Activated CD4-positive, alpha-beta T cell treated with anti-CD3 and anti-CD28 coated beads for 1 hour (primary cell): ENCODE measurements at regions not wholly inside any gene's neighbourhood (a gene's known extent, or its start where the extent isn't known, plus 50 kb on each side); places are given as distances from the start of the nearest gene placed in this dataset.
"Not testable (repeated sequence)": the region's sequence is repeated elsewhere in the genome, so short reads cannot be mapped to it uniquely, and the experiment has no call there.

Source experiments
- DNase-seq: peaks from one replicate; pipeline ENCODE4 v3.0.0-alpha.2; 2020

- no peak for DNase-seq
These were observed 51.5 kb upstream of the MAP3K1 start for GRCh38 chr5:56763711-56764466.

GRCh38 chr5:56763182-56763581 lies 52.2 kb upstream of the MAP3K1 start:
- DNase-seq, result no peak

GRCh38 chr5:56761151-56761885 lies 54.0 kb upstream of the MAP3K1 start:
- no peak for DNase-seq

- DNase-seq, result no peak
These were observed 54.6 kb upstream of the MAP3K1 start for GRCh38 chr5:56760723-56761122.

- no peak for DNase-seq
These were observed 55.7 kb upstream of the MAP3K1 start for GRCh38 chr5:56759521-56760216.

GRCh38 chr5:56757077-56757476 lies 58.3 kb upstream of the MAP3K1 start:
- no peak for DNase-seq

- no peak for DNase-seq
These were observed 60.3 kb upstream of the MAP3K1 start for GRCh38 chr5:56755036-56755555.

- not testable (repeated sequence) for DNase-seq
These were observed 61.8 kb upstream of the MAP3K1 start for GRCh38 chr5:56753588-56753987.

- no peak for DNase-seq
These were observed 63.6 kb upstream of the MAP3K1 start for GRCh38 chr5:56751572-56752313.

GRCh38 chr5:56749842-56750241 lies 65.5 kb upstream of the MAP3K1 start:
- DNase-seq, result no peak

GRCh38 chr5:56746553-56747339 lies 68.6 kb upstream of the MAP3K1 start:
- DNase-seq, result no peak

- no peak for DNase-seq
These were observed 69.5 kb upstream of the MAP3K1 start for GRCh38 chr5:56745864-56746263.

- DNase-seq, result no peak
These were observed 74.5 kb upstream of the MAP3K1 start for GRCh38 chr5:56740868-56741267.

GRCh38 chr5:56739990-56740389 lies 75.4 kb upstream of the MAP3K1 start:
- no peak for DNase-seq

GRCh38 chr5:56737951-56738606 lies 77.3 kb upstream of the MAP3K1 start:
- DNase-seq, result no peak

GRCh38 chr5:56737002-56737621 lies 78.2 kb upstream of the MAP3K1 start:
- DNase-seq, result no peak

- DNase-seq, result no peak
These were observed 79.3 kb upstream of the MAP3K1 start for GRCh38 chr5:56735849-56736641.

- DNase-seq, result no peak
These were observed 81.2 kb upstream of the MAP3K1 start for GRCh38 chr5:56734091-56734694.

GRCh38 chr5:56733580-56733979 lies 81.8 kb upstream of the MAP3K1 start:
- DNase-seq, result no peak

- DNase-seq, result no peak
These were observed 83.2 kb upstream of the MAP3K1 start for GRCh38 chr5:56732121-56732520.
